ENCODE measurements at regions not wholly inside any gene's neighbourhood (a gene's known extent, or its start where the extent isn't known, plus 50 kb on each side); places are given as distances from the start of the nearest gene placed in this dataset.

- peak; percentile 23 to 57 (median 52) for TF ChIP-seq CTCF (optimal IDR thresholded peaks at IDR 0.05 in 1 of 3, IDR thresholded peaks at IDR 0.05 in 1 of 3, conservative IDR thresholded peaks at IDR 0.05 in 1 of 3; ENCODE audit: extremely low read depth in 1 of 3, insufficient read depth in 2 of 3, low read length in 3 of 3)
- TF ChIP-seq EZH2 (IDR thresholded peaks at IDR 0.05; ENCODE audit: low read length): no peak
These were observed 75.3 kb upstream of the FAR2 start for GRCh38 chr12:29073631-29074239.

Measured in keratinocyte (primary cell).